CD4-positive, alpha-beta T cell treated with Interleukin-2 at 100 ng/mL for 4 hours (primary cell): ENCODE measurements at regions not wholly inside any gene's neighbourhood (a gene's known extent, or its start where the extent isn't known, plus 50 kb on each side); places are given as distances from the start of the nearest gene placed in this dataset.

ENCODE experiments used
- DNase-seq: peaks from one replicate; pipeline ENCODE4 v3.0.0-alpha.2; 2020; ENCODE audit warnings: low spot score

- DNase-seq = no peak
Observed at GRCh38 chr3:148642616-148643015, 55.1 kb upstream of the AGTR1 start.

- no peak for DNase-seq
Observed at GRCh38 chr3:148643389-148643840, 54.3 kb upstream of the AGTR1 start.

- no peak for DNase-seq
Observed at GRCh38 chr3:148646126-148646665, 51.5 kb upstream of the AGTR1 start.
